ENCODE measurements at regions not wholly inside any gene's neighbourhood (a gene's known extent, or its start where the extent isn't known, plus 50 kb on each side); places are given as distances from the start of the nearest gene placed in this dataset.
"Not testable (repeated sequence)": the region's sequence is repeated elsewhere in the genome, so short reads cannot be mapped to it uniquely, and the experiment has no call there.

GRCh38 chrX:140065961-140066662, 100.8 kb upstream of the CXorf66 start:
- DNase-seq (ENCODE audit: low spot score) = no peak

- no peak for DNase-seq (ENCODE audit: low spot score)
These were observed 99.7 kb upstream of the CXorf66 start for GRCh38 chrX:140064993-140065392.

- peak; percentile 43 for DNase-seq (ENCODE audit: low spot score)
These were observed 91.7 kb upstream of the CXorf66 start for GRCh38 chrX:140057001-140057411.

GRCh38 chrX:140053846-140054245, 88.5 kb upstream of the CXorf66 start:
- no peak for DNase-seq (ENCODE audit: low spot score)

- DNase-seq (ENCODE audit: low spot score) = no peak
These were observed 85.6 kb upstream of the CXorf66 start for GRCh38 chrX:140050906-140051305.

- DNase-seq (ENCODE audit: low spot score) = no peak
These were observed 75.1 kb upstream of the CXorf66 start for GRCh38 chrX:140040386-140040785.

- no peak for DNase-seq (ENCODE audit: low spot score)
These were observed 73.5 kb upstream of the CXorf66 start for GRCh38 chrX:140038842-140039241.

GRCh38 chrX:140034916-140035315, 69.6 kb upstream of the CXorf66 start:
- no peak for DNase-seq (ENCODE audit: low spot score)

GRCh38 chrX:140022482-140022881, 57.2 kb upstream of the CXorf66 start:
- no peak for DNase-seq (ENCODE audit: low spot score)

GRCh38 chrX:140019134-140019533, 53.8 kb upstream of the CXorf66 start:
- DNase-seq (ENCODE audit: low spot score) = not testable (repeated sequence)

Measured in CD4-positive, alpha-beta T cell treated with Interleukin-2 at 100 ng/mL for 4 hours (primary cell).